Occipital lobe (tissue), 1 donor: ENCODE measurements at regions not wholly inside any gene's neighbourhood (a gene's known extent, or its start where the extent isn't known, plus 50 kb on each side); places are given as distances from the start of the nearest gene placed in this dataset.

ENCODE experiments used
- DNase-seq: peaks from one replicate; lab custom pipeline; 2025; lab: John Stamatoyannopoulos, UW

DNA sequence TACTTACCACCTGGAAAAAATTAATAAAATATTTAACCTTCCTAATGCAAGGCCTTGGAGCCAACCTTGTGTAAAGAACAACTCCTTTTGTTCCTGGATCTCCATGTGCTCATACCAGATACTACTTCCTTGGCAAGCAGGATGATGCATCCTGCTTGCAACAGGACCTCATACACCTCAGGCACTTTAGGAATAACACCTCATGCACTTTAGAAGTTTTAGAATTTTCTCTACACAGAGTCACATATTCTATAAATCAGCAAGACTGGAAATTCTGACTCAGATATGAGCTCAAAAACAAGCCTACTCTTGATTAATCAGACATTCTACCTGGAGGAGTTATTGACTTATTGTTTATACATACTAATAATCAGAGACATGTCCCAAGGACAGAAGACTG lies 209.6 kb upstream of the CDH10 start:
- no peak for DNase-seq

GRCh38 chr5:24850926-24851486 lies 206.2 kb upstream of the CDH10 start:
- no peak for DNase-seq

GRCh38 chr5:24849210-24849609 lies 204.4 kb upstream of the CDH10 start:
- DNase-seq = no peak

DNA sequence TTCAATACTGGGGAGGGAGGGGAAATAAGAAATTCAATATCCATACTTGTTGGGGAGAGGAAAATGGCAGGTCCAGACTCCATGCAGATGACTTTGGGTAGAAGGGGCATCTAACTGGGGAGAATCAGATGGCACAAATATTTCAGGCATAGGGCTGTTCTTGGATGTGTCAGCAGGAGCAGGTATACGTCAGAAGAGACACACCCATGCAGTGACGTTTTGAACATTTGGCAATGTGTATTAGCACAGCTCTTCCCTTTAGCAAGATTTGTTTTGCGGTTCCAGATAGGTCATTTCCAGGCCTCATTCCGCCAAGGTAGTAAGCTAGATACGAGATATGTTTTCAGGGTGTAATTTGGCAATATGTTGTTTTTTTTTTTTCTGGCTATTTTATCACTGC lies 187.2 kb upstream of the CDH10 start:
- no peak for DNase-seq

DNA sequence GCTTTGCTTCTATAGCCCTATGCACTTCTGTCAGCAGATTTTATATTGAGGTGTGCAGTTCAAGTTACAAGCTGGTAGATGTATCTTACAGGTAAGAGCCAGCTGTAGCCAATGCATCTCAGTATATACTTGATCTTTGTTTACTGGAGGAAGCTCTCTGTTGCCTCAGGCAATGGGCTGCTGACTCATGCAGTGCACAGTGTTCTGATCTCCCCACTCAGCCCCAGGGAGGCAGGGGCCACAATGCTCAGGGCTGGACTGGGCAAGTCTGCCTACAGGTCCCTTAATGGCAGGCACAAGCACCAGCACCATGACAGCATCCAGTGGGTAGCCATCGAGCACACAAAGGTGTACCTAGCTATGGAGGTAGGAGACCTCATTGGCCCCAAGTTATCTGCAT lies 178.8 kb upstream of the CDH10 start:
- no peak for DNase-seq

- no peak for DNase-seq
Observed at GRCh38 chr5:24819841-24820240, 175.1 kb upstream of the CDH10 start.

GRCh38 chr5:24817966-24818365 lies 173.2 kb upstream of the CDH10 start:
- DNase-seq = no peak

- no peak for DNase-seq
Observed at GRCh38 chr5:24816206-24816605, 171.4 kb upstream of the CDH10 start.

GRCh38 chr5:24805230-24805629 lies 160.5 kb upstream of the CDH10 start:
- no peak for DNase-seq

DNA sequence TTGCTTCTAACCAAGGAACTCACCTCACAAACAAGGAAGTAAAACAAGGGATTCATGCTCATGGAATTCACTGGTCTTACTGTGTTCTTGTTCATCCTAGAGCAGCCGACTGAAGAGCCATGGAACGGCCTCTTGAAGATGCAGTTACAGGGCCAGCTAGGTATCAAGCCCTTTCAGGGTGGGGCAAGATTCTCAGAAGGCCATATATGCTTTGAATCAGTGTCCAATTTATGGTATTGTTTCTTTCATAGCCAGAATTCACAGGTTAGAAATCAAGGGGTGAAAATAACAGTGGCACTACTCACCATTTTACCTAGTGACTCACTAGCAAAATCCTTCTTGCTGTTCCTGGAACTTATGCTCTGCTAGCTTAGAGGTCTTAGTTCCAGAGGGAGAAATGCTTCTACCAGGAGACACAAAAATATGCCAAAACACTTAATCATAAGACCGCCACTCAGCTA lies 159.5 kb upstream of the CDH10 start:
- no peak for DNase-seq

GRCh38 chr5:24791326-24791725 lies 146.5 kb upstream of the CDH10 start:
- no peak for DNase-seq

GRCh38 chr5:24789611-24790351 lies 145.0 kb upstream of the CDH10 start:
- DNase-seq = no peak

- DNase-seq = no peak
Observed at GRCh38 chr5:24788829-24789514, 144.2 kb upstream of the CDH10 start.

GRCh38 chr5:24786108-24786507 lies 141.3 kb upstream of the CDH10 start:
- no peak for DNase-seq

- DNase-seq = no peak
Observed at GRCh38 chr5:24783596-24783995, 138.8 kb upstream of the CDH10 start.

DNA sequence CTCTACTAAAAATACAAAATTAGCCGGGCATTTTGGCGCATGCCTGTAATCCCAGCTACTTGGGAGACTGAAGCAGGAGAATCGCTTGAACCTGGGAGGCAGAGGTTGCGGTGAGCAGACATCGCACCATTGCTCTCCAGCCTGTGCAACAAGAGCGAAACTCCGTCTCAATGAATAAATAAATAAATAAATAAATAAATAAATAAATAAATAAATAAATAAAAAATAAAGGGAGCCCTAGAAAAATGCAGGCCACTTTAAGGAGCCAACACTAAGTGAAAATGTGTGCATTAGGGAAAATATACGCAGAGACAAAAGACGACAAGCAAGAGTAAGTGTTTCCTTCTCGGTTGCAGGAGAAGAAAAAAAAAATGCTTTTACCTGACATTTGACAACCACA lies 132.6 kb upstream of the CDH10 start:
- no peak for DNase-seq

GRCh38 chr5:24773261-24773660 lies 128.5 kb upstream of the CDH10 start:
- DNase-seq = no peak

DNA sequence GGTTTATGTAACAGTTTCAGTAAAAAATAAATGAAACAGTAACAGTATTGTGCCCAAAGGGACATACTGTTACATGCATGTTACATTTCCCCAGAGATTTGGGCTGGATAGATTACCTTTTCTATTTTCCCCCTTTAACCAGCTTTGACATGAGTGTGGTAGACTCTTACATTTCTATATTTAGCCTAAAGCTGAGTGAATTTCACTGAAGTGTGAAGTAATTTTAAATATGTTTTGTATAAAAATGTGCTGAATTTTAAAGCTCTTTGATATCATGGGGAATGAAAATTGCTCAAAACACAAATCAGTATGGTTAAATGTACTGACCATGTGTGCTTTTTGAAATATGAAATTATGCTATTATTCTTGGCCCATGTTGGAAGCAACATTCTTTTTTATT lies 122.3 kb upstream of the CDH10 start:
- DNase-seq = no peak

DNA sequence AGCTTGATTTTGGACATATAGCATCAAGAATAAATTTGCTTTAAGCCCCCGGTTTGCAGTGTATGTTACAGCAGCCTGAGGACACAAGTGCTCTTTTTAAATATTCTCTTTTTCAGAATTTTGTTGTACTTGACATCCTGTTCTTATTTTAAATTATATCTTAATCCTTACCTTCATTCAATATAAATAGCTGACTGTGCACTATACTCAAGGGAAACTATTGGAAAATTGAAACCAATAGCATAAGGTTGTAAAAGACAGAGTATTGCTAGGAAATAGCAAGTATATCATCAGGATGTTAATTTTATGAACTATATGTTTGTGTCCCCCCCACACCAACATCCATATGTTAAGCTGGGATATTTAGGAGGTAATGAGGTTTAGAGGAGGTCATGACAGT lies 120.4 kb upstream of the CDH10 start:
- no peak for DNase-seq

- no peak for DNase-seq
Observed at GRCh38 chr5:24750355-24750754, 105.6 kb upstream of the CDH10 start.

DNA sequence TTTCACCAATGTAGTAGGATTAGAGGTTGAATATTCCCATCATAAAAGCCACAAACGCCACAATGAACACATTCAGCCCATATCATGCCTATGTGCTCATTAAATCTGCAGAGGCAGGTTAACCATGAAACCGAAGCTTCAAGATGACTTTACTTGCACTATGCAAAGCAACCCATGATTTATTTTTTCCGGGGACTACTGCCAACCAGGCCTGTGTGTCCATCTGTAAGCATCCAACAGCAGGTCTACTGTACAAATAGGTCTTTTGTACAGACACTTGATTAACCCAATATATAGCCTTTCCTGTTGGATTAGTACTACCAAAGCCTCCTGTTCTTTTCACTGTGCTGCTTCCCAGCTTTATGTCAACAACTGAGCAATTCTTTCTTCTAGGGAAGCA lies 104.9 kb upstream of the CDH10 start:
- DNase-seq = no peak

- no peak for DNase-seq
Observed at GRCh38 chr5:24747327-24747726, 102.5 kb upstream of the CDH10 start.

DNA sequence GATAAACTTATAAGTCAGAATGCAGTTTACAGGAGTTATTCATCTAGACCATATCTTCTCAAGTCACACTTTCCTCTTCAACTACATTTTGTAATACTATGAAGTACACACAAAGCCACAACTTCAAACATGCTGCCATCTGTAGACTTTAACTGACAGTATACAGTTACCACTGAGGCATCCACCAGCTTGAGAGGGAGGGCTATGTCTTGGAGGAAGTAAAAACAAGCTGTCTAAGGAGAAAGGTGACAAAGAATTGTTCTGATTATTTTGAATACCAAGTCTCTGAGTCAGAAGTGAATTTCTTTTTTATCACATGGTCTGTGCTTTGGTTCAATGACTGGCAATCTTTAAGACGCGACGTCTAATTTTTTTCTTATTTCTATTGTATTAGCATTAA lies 97.6 kb upstream of the CDH10 start:
- no peak for DNase-seq
